ENCODE measurements at regions not wholly inside any gene's neighbourhood (a gene's known extent, or its start where the extent isn't known, plus 50 kb on each side); places are given as distances from the start of the nearest gene placed in this dataset.

- no peak for TF ChIP-seq CTCF (IDR thresholded peaks at IDR 0.05; ENCODE audit: low read depth, low read length, poor library complexity, severe bottlenecking)
- TF ChIP-seq EZH2phosphoT487 (IDR thresholded peaks at IDR 0.05; ENCODE audit: borderline replicate concordance, low read length), result no peak
Observed at GRCh38 chr2:156834431-156834830, 398.3 kb downstream of the GPD2 start.

Measured in DOHH2 (cell line).